Fibroblast of mammary gland (primary cell): ENCODE measurements at regions not wholly inside any gene's neighbourhood (a gene's known extent, or its start where the extent isn't known, plus 50 kb on each side); places are given as distances from the start of the nearest gene placed in this dataset.

ENCODE experiments used
- DNase-seq: peaks from one replicate; pipeline ENCODE4 v3.0.0-alpha.2; 2010; ENCODE audit warnings: low read depth
- H3K4me3 ChIP-seq: 2 replicates; pipeline ENCODE4 v1.5.1; 2011; ENCODE audit warnings: low read depth, mild to moderate bottlenecking, low read length, moderate library complexity; ENCODE audit not compliant: control insufficient read depth
- CTCF ChIP-seq: conservative IDR thresholded peaks from 2 replicates; pipeline ENCODE4 v1.5.1; 2011; ENCODE audit warnings: low read depth, low read length, inconsistent platforms; ENCODE audit not compliant: control insufficient read depth, insufficient read depth

- no peak for TF ChIP-seq CTCF
- no peak overlapping the region for H3K4me3 ChIP-seq
- no peak for DNase-seq
Observed at GRCh38 chr10:90985321-90985933, 64.5 kb upstream of the ANKRD1 start.

GRCh38 chr10:90986136-90986760 lies 65.4 kb upstream of the ANKRD1 start:
- no peak for DNase-seq
- H3K4me3 ChIP-seq, result no peak overlapping the region
- no peak for TF ChIP-seq CTCF

GRCh38 chr10:90986870-90987269 lies 66.0 kb upstream of the ANKRD1 start:
- H3K4me3 ChIP-seq, result no peak overlapping the region
- no peak for DNase-seq
- no peak for TF ChIP-seq CTCF

- no peak for TF ChIP-seq CTCF
- H3K4me3 ChIP-seq, result no peak overlapping the region
- DNase-seq, result no peak
Observed at GRCh38 chr10:90987383-90987782, 66.5 kb upstream of the ANKRD1 start.

- no peak overlapping the region for H3K4me3 ChIP-seq
- DNase-seq, result no peak
- no peak for TF ChIP-seq CTCF
Observed at GRCh38 chr10:90988024-90988423, 67.1 kb upstream of the ANKRD1 start.

- no peak overlapping the region for H3K4me3 ChIP-seq
- DNase-seq, result no peak
- no peak for TF ChIP-seq CTCF
Observed at GRCh38 chr10:90988802-90989201, 67.9 kb upstream of the ANKRD1 start.
